Heart left ventricle (tissue), 13 donors: ENCODE measurements at regions not wholly inside any gene's neighbourhood (a gene's known extent, or its start where the extent isn't known, plus 50 kb on each side); places are given as distances from the start of the nearest gene placed in this dataset.

Experiments
- CTCF ChIP-seq, 12 donors: fragments of 200-600 bp; sonication (generic) in 4 of 12; IDR thresholded peaks; one replicate each; pipeline versions ENCODE4 v1.5.0 to v1.8.0; 2018 to 2022; ENCODE audit warnings: antibody characterized with exemption in 12 of 12, mild to moderate bottlenecking in 5 of 12
- POLR2A ChIP-seq, 2 donors: fragments of 450-650 bp; IDR thresholded peaks; one replicate each; pipeline ENCODE4 v1.6.1; 2017; ENCODE audit warnings: antibody characterized with exemption in 2 of 2, mild to moderate bottlenecking in 2 of 2, moderate library complexity in 2 of 2
- donor health status: ischemic (EF 13 %, LVEDD 7.1; RV severe dilation, severe dysfunction).
- donor health status: DM: no; HTN: yes; CAD: no.
- donor health status: DM: no; HTN: no; CAD: no.
- donor health status: ischemic (EF 25% LVEDD 6.9; RV normal size, moderate dysfunction).
- donor health status: ischemic (EF 25% LVEDD 5.7; RV mildly dilated, moderate dysfunction).
- donor health status: ischemic (EF 35%, LVEDD 5.7; RV mildly dilated, moderate dysfunction).
- donor health status: nonischemic (EF 11% LVEDD 7.7; RV severe dilation, severe dysfunction).
- donor health status: DM: yes; HTN: yes; CAD: no.
- donor health status: PGD.
- donor health status: ischemic (EF 29% LVEDD 5.4; RV normal size, mild dysfunction).
- donor health status: nonischemic (EF 23%, LVEDD 6.1; RV moderate dilation, normal function).

DNA sequence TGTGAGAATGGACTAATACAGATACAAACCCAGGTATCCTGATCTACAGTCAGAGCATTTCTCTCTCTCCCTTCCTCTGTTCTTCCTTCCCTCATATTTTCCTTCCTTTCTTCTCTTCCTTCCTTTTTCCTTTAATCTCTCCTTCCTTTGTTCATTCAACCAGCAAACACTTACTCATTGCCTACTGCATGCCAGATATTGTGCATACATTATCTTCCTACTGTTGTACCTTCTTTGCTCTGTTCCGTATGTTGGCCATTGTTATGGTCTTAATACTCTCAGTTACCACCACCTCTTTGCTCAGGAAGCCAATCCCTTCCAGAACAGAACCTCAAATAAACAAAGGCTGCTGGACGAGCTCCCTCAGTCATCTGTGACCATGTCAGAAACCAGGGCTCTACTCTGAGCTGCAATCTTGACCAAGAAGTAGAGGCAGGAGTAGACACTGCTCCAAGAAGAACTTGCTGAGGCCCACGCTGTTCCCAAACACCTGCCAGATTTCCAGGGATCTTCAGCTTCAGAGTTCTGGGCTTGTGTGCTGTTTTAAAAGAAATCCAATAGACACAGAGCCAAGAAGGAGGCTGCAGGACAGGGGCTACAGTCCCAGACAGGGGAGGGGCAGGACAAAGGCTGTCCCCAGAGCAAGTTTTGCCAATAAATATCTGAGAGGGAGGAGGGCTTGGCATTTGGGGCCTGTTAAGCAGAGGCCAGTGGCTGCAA, 526.7 kb upstream of the TBX3 start:
- TF ChIP-seq CTCF (IDR thresholded peaks at IDR 0.05) = no peak
- no peak for TF ChIP-seq POLR2A (IDR thresholded peaks at IDR 0.05)
